ENCODE measurements at regions not wholly inside any gene's neighbourhood (a gene's known extent, or its start where the extent isn't known, plus 50 kb on each side); places are given as distances from the start of the nearest gene placed in this dataset.

- TF ChIP-seq CTCF (IDR thresholded peaks at IDR 0.05) (no peak), REST (IDR thresholded peaks at IDR 0.05; ENCODE audit: insufficient read depth in 1 of 2, low read depth in 2 of 2, low read length in 1 of 2) (no peak)
These were observed 265.5 kb upstream of the ZNF608 start for GRCh38 chr5:125011947-125012346.
